Esophagus squamous epithelium (tissue), 4 donors: ENCODE measurements at regions not wholly inside any gene's neighbourhood (a gene's known extent, or its start where the extent isn't known, plus 50 kb on each side); places are given as distances from the start of the nearest gene placed in this dataset.

ENCODE experiments used
- POLR2A ChIP-seq, 4 donors: fragments of 450-650 bp; IDR thresholded peaks; one replicate each; pipeline ENCODE4 v1.6.1; 2017; ENCODE audit warnings: antibody characterized with exemption in 4 of 4, mild to moderate bottlenecking in 4 of 4, moderate library complexity in 3 of 4
- TF ChIP-seq, protein P1 (sequence below), 6 experiments: fragments of 450-650 bp in 4 of 6; fragments of 200-600 bp in 2 of 6; sonication (generic) in 2 of 6; IDR thresholded peaks; one replicate each; pipeline ENCODE4 v1.5.1; 2016 to 2019; ENCODE audit warnings: antibody characterized with exemption in 6 of 6, mild to moderate bottlenecking in 4 of 6, moderate library complexity in 4 of 6

DNA sequence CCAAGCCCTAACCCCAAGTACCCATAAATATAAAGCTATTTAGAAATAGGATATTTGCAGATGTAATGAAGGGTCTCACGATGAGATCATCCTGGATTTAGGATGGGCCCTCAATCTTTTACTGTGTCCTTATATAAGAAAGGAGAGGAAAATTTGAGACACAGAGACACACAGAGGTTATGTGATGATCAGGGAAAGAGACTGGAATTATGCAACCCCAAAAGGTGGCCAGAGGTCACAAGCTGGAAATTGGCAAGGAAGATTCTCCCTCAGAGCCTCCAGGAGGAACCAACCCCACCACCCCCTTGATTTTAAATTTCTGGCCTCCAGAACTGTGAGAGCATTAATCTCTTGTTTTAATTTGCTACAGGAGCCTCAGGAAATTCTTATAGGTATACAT, 334.9 kb upstream of the PRICKLE1 start:
- TF ChIP-seq, protein P1, sequence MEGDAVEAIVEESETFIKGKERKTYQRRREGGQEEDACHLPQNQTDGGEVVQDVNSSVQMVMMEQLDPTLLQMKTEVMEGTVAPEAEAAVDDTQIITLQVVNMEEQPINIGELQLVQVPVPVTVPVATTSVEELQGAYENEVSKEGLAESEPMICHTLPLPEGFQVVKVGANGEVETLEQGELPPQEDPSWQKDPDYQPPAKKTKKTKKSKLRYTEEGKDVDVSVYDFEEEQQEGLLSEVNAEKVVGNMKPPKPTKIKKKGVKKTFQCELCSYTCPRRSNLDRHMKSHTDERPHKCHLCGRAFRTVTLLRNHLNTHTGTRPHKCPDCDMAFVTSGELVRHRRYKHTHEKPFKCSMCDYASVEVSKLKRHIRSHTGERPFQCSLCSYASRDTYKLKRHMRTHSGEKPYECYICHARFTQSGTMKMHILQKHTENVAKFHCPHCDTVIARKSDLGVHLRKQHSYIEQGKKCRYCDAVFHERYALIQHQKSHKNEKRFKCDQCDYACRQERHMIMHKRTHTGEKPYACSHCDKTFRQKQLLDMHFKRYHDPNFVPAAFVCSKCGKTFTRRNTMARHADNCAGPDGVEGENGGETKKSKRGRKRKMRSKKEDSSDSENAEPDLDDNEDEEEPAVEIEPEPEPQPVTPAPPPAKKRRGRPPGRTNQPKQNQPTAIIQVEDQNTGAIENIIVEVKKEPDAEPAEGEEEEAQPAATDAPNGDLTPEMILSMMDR (IDR thresholded peaks at IDR 0.05): no peak
- no peak for TF ChIP-seq POLR2A (IDR thresholded peaks at IDR 0.05)
